Ovary (tissue), 7 donors: ENCODE measurements at regions not wholly inside any gene's neighbourhood (a gene's known extent, or its start where the extent isn't known, plus 50 kb on each side); places are given as distances from the start of the nearest gene placed in this dataset.

ENCODE experiments used
- DNase-seq, 5 donors: peaks; one replicate each; pipeline ENCODE4 v3.0.0-alpha.2; 2019 to 2020
- H3K27ac ChIP-seq, 2 donors: fragments of 200-600 bp; one replicate each; pipeline versions ENCODE4 v1.5.1 to v1.8.0; 2019 to 2022
- H3K27me3 ChIP-seq: fragments of 200-600 bp; one replicate; pipeline ENCODE4 v1.8.0; 2022
- H3K36me3 ChIP-seq: fragments of 200-600 bp; sonication (generic); one replicate; pipeline ENCODE4 v1.5.1; 2019
- H3K4me1 ChIP-seq: one replicate; pipeline ENCODE4 v1.8.1; 2013; ENCODE audit warnings: mild to moderate bottlenecking, moderate library complexity; ENCODE audit not compliant: insufficient read depth
- H3K4me3 ChIP-seq: fragments of 200-600 bp; sonication (generic); one replicate; pipeline ENCODE4 v1.5.1; 2017
- H3K9me3 ChIP-seq, 2 donors: fragments of 200-600 bp in 1 of 2; sonication (generic) in 1 of 2; one replicate each; pipeline versions ENCODE4 v1.5.1 to v1.8.1; 2013 to 2019; ENCODE audit warnings: mild to moderate bottlenecking in 1 of 2, moderate library complexity in 1 of 2
- EP300 ChIP-seq: sonication (generic); formaldehyde crosslinking; IDR thresholded peaks from one replicate; pipeline ENCODE4 v1.6.1; 2017; ENCODE audit warnings: antibody characterized with exemption
- POLR2A ChIP-seq: fragments of 450-650 bp; IDR thresholded peaks from one replicate; pipeline ENCODE4 v1.6.1; 2017; ENCODE audit warnings: antibody characterized with exemption, mild to moderate bottlenecking, moderate library complexity
- WGBS, 3 donors: extraction: QIAGEN DNeasy Blood & Tissue Kit in 1 of 3; methylation state at CpG; one replicate each; pipeline versions ENCODE4 v1.1.5 to v1.1.7; 2013 to 2017; 5-methylcytosine and 5-hydroxymethylcytosine counted together
- intact Hi-C, 4 donors: fragments of 100-400 bp; cut with DNase I; formaldehyde crosslinking; loops; one replicate each; pipeline versions ENCODE4 v1.11.0 to v1.15.1; 2022 to 2023
- TF ChIP-seq, protein P1 (sequence below), 3 donors: fragments of 450-650 bp in 2 of 3; fragments of 200-600 bp in 1 of 3; IDR thresholded peaks; one replicate each; pipeline versions ENCODE4 v1.5.1 to v1.8.0; 2016 to 2022; ENCODE audit warnings: antibody characterized with exemption in 3 of 3, mild to moderate bottlenecking in 1 of 3
- donor health status: DM: no; HTN: no; CAD: no; lungs with moderate emphysema.
- donor health status: DM: no; HTN: no; CAD: no.
- donor health status: Bipolar disorder and iron deficiency.
- donor health status: DM: no; HTN: no; CAD: no.
- donor health status: DM: yes; HTN: yes; CAD: no.

GRCh38 chr17:34784526-34784925 is 176.7 kb downstream of the CCT6B start:
- H3K4me1 ChIP-seq: no peaks in the 10 kb centered on the region
- TF ChIP-seq EP300 (no peak), POLR2A (no peak)
- TF ChIP-seq, protein P1, sequence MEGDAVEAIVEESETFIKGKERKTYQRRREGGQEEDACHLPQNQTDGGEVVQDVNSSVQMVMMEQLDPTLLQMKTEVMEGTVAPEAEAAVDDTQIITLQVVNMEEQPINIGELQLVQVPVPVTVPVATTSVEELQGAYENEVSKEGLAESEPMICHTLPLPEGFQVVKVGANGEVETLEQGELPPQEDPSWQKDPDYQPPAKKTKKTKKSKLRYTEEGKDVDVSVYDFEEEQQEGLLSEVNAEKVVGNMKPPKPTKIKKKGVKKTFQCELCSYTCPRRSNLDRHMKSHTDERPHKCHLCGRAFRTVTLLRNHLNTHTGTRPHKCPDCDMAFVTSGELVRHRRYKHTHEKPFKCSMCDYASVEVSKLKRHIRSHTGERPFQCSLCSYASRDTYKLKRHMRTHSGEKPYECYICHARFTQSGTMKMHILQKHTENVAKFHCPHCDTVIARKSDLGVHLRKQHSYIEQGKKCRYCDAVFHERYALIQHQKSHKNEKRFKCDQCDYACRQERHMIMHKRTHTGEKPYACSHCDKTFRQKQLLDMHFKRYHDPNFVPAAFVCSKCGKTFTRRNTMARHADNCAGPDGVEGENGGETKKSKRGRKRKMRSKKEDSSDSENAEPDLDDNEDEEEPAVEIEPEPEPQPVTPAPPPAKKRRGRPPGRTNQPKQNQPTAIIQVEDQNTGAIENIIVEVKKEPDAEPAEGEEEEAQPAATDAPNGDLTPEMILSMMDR (IDR thresholded peaks at IDR 0.05): no peak
- no peak overlapping the region for H3K27ac ChIP-seq
- H3K9me3 ChIP-seq: no peaks in the 10 kb centered on the region
- H3K36me3 ChIP-seq: no peaks in the 10 kb centered on the region
- no peak overlapping the region for H3K4me3 ChIP-seq
- DNase-seq: no peak
- WGBS, 3 donors: 11 to 20% (median 15%) methylated on average over 4 of the region's 4 CpGs
- no peaks in the 10 kb centered on the region for H3K27me3 ChIP-seq
- intact Hi-C loops: no loop called here

- H3K27ac ChIP-seq: no peak overlapping the region
- no peaks in the 10 kb centered on the region for H3K36me3 ChIP-seq
- DNase-seq: no peak
- H3K4me1 ChIP-seq: no peaks in the 10 kb centered on the region
- H3K4me3 ChIP-seq: no peak overlapping the region
- H3K27me3 ChIP-seq: no peaks in the 10 kb centered on the region
- TF ChIP-seq POLR2A: no peak
- TF ChIP-seq, protein P1 (IDR thresholded peaks at IDR 0.05): no peak
- TF ChIP-seq EP300: no peak
- 69 to 78% (median 69%) methylated on average over 6 of the region's 6 CpGs for WGBS, 3 donors
- H3K9me3 ChIP-seq: no peaks in the 10 kb centered on the region
- intact Hi-C loops: no loop called here
Observed at GRCh38 chr17:34782271-34782670, 179.0 kb downstream of the CCT6B start.

- TF ChIP-seq POLR2A: no peak
- TF ChIP-seq, protein P1 (IDR thresholded peaks at IDR 0.05): no peak
- TF ChIP-seq EP300: no peak
- WGBS, 3 donors: 33 to 46% (median 37%) methylated on average over 12 of the region's 12 CpGs
- H3K27ac ChIP-seq: no peak overlapping the region
- no peaks in the 10 kb centered on the region for H3K27me3 ChIP-seq
- DNase-seq: no peak
- no peaks in the 10 kb centered on the region for H3K36me3 ChIP-seq
- no peaks in the 10 kb centered on the region for H3K4me1 ChIP-seq
- intact Hi-C loops: no loop called here
- no peaks in the 10 kb centered on the region for H3K9me3 ChIP-seq
- no peak overlapping the region for H3K4me3 ChIP-seq
Observed at GRCh38 chr17:34781571-34782108, 179.6 kb downstream of the CCT6B start.

DNA sequence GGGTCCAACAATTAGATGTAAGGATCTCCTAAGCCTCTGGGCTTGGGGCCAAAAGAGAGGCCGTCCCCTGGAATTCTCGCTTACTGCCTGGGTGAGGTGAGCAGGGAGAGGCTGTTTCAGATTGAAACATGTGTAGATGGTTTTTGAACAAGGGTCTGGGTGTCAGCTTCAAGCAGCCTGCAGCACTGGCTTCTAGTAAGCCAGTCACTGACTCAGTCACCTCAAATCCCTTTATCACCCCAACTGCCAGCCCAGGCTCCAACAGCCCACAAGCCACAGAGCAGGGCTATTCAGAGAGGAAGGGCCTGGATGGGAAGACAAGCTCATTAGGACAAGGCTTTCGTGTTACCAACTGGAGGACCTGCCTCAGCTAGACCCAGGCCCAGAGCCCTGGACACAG is 180.2 kb downstream of the CCT6B start:
- WGBS, 3 donors: 50 to 69% (median 65%) methylated on average over 3 of the region's 3 CpGs
- H3K9me3 ChIP-seq: no peaks in the 10 kb centered on the region
- no peak for TF ChIP-seq EP300
- no peak for TF ChIP-seq POLR2A
- TF ChIP-seq, protein P1 (IDR thresholded peaks at IDR 0.05): no peak

More for the DNA sequence above, 180.2 kb downstream of the CCT6B start:
- Histone ChIP-seq H3K27me3 (no peaks in the 10 kb centered on the region), H3K4me3 (no peak overlapping the region), H3K36me3 (no peaks in the 10 kb centered on the region), H3K27ac (no peak overlapping the region), H3K4me1 (no peaks in the 10 kb centered on the region)
- intact Hi-C loops: no loop called here
- no peak for DNase-seq
